GM21360 (cell line): ENCODE measurements at regions not wholly inside any gene's neighbourhood (a gene's known extent, or its start where the extent isn't known, plus 50 kb on each side); places are given as distances from the start of the nearest gene placed in this dataset.
"Not testable (repeated sequence)": the region's sequence is repeated elsewhere in the genome, so short reads cannot be mapped to it uniquely, and the experiment has no call there.

ENCODE experiments used
- ATAC-seq: cut with Tn5 transposase; IDR thresholded peaks from one replicate; pipeline ENCODE4 v1.9.1; 2021; ENCODE audit warnings: mild to moderate bottlenecking, moderate library complexity; ENCODE audit not compliant: unreplicated experiment

GRCh38 chrX:39487969-39488330 is 609.8 kb downstream of the BCOR start:
- ATAC-seq: no peak

- ATAC-seq: peak; percentile 59
Observed at GRCh38 chrX:39491548-39492297, 606.0 kb downstream of the BCOR start.

- ATAC-seq: no peak
Observed at GRCh38 chrX:39492497-39493162, 605.1 kb downstream of the BCOR start.

GRCh38 chrX:39493168-39493567 is 604.6 kb downstream of the BCOR start:
- no peak for ATAC-seq

GRCh38 chrX:39497117-39497516 is 600.6 kb downstream of the BCOR start:
- not testable (repeated sequence) for ATAC-seq

GRCh38 chrX:39497702-39498265 is 600.0 kb downstream of the BCOR start:
- ATAC-seq: no peak

- ATAC-seq: no peak
Observed at GRCh38 chrX:39499996-39500395, 597.8 kb downstream of the BCOR start.

- no peak for ATAC-seq
Observed at GRCh38 chrX:39501822-39502221, 595.9 kb downstream of the BCOR start.

- ATAC-seq: no peak
Observed at GRCh38 chrX:39502486-39502885, 595.3 kb downstream of the BCOR start.

- no peak for ATAC-seq
Observed at GRCh38 chrX:39504227-39504626, 593.5 kb downstream of the BCOR start.

GRCh38 chrX:39504850-39505259 is 592.9 kb downstream of the BCOR start:
- ATAC-seq: no peak

- no peak for ATAC-seq
Observed at GRCh38 chrX:39506131-39506530, 591.6 kb downstream of the BCOR start.

GRCh38 chrX:39507034-39507433 is 590.7 kb downstream of the BCOR start:
- ATAC-seq: no peak

- ATAC-seq: no peak
Observed at GRCh38 chrX:39507617-39508299, 590.0 kb downstream of the BCOR start.

- ATAC-seq: no peak
Observed at GRCh38 chrX:39508300-39508692, 589.5 kb downstream of the BCOR start.

GRCh38 chrX:39509157-39509556 is 588.6 kb downstream of the BCOR start:
- ATAC-seq: no peak

- no peak for ATAC-seq
Observed at GRCh38 chrX:39513836-39514235, 583.9 kb downstream of the BCOR start.

- ATAC-seq: no peak
Observed at GRCh38 chrX:39514801-39515200, 583.0 kb downstream of the BCOR start.

GRCh38 chrX:39516427-39516841 is 581.3 kb downstream of the BCOR start:
- no peak for ATAC-seq

- no peak for ATAC-seq
Observed at GRCh38 chrX:39518476-39519029, 579.2 kb downstream of the BCOR start.

GRCh38 chrX:39519030-39519488 is 578.7 kb downstream of the BCOR start:
- ATAC-seq: no peak
